NCI-H526 (cell line): ENCODE measurements at regions not wholly inside any gene's neighbourhood (a gene's known extent, or its start where the extent isn't known, plus 50 kb on each side); places are given as distances from the start of the nearest gene placed in this dataset.

Experiments
- DNase-seq, 2 experiments: peaks; one replicate each; lab custom pipeline; 2025; lab: John Stamatoyannopoulos, UW

DNA sequence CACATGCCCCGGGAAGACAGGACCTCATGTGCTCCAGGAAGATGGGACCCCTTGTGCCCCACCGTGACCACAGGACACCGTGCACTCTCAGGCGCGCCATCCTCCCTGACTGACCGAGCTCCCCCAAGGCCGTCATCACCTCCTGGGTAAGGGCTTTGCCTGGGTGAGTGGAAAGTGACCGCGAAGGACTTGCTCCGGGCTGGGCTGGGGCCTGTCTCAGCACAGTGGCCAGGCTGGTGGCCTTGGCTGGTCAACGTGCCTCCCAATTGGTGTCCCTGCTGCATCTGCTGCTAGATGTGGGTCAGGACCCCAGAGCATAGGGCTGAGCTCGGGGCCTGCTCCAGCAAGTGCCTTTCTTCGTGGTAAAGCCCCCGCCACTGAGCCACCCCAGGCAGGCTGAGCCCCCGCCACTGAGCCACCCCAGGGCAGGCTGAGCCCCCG is 69.7 kb upstream of the CTDP1 start:
- no peak for DNase-seq

- DNase-seq = no peak
Measured at GRCh38 chr18:79610461-79611039, 69.1 kb upstream of the CTDP1 start.

- peak in 1 of 2 experiments; percentile 14 for DNase-seq
Measured at GRCh38 chr18:79611040-79611681, 68.4 kb upstream of the CTDP1 start.

- DNase-seq = peak in 1 of 2 experiments; percentile 13
Measured at GRCh38 chr18:79612291-79613108, 67.1 kb upstream of the CTDP1 start.

- no peak for DNase-seq
Measured at GRCh38 chr18:79613186-79613931, 66.2 kb upstream of the CTDP1 start.

GRCh38 chr18:79614211-79614955 is 65.2 kb upstream of the CTDP1 start:
- DNase-seq = no peak

DNA sequence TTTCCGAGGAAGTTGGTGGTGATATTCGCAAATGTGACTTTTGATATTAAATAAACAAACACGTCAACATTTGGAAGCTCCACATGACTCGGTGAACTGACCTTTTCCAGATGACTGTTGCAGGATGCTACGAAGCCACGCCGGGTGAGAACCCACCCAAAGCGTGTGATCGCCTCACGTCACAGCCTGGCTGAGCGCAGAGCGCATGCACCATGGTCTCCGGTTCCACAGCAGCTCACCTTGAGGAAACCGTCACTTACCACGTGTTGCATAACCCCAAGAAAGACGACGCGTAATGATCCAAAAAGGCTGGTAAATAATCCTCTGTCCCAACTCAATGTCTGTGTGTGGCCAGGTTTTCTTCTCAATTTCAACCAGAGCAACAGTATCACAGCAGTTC is 64.5 kb upstream of the CTDP1 start:
- no peak for DNase-seq

DNA sequence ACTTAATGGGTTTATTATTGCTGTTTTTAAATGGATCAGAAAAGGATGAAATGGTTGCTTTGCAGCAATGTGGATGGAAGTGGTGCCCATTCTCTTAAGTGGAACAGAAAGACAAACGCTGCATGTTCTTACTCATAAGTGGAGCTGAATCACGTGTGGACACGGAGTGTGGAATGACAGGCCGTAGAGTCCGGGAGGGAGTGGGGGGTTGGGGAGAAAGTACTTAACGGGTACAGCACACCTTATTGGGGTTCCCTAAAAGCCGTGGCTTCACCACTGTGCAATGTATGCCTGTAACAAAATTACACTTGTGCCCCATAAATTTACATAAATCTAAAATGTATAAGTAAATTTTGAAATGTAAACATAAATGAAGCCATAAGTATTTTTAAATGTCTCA is 64.0 kb upstream of the CTDP1 start:
- no peak for DNase-seq

DNA sequence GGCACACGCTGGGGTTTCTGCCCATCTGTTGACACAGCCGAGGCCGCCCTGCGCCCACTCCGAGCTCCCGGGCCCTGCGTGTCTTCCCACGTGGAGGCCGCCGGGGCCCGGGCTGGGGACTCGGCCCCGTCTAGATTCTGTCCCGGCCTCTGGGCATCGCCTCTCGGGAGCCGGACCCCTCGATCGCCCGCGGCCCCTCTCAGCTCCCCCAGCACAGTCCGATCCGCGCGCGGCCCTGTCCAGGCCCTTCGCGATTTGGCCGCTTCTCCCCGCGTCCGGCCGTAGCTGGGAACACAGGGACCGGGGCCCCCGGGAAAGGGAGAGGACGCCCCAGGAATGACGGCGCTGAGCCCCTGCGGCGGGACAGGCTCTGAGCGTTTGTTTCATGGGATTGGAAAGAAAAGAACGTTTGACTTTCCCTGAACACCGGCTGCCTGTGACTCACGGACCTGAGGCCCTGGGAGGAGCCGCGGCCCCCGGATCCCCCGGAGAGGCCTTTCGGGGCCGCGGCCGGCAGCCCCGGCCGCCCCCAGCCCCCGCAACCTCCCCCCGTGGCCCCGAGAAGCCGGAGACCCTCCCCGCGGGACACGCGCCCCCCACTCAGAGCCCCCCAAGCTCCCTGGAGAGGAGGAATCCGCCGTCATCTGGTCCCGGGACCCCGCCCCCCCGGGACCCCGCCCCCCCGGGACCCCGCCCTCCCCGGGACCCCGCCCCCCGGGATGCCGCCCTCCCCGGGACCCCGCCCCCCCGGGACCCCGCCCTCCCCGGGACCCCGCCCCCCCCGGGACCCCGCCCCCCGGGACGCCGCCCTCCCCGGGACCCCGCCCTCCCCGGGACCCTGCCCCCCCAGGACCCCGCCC is 62.7 kb upstream of the CTDP1 start:
- no peak for DNase-seq

GRCh38 chr18:79617511-79618500 is 61.8 kb upstream of the CTDP1 start:
- DNase-seq = no peak

DNA sequence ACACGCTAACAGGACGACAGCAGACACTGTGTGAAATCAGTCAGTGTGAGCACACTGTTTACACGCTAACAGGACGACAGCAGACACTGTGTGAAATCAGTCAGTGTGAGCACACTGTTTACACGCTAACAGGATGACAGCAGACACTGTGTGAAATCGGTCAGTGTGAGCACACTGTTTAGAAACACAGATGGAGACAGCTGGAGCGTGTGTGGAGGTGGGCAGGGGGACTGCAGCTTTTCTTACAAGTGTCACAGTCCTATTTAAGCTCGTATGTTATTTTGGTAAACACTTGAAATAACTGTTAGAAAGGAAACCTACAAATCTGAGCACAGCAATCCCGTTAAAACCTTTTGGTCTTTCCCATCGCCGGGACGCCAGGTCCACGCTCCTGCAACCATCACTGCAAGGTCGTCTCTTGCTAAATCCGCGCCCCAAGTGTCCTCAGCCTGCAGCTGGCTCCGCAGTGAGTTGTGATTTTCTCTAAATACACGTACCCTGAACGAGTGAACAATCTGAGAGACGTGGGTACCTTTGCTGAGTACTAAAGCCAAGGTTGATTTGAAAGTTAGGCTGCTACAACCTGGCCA is 58.9 kb upstream of the CTDP1 start:
- no peak for DNase-seq

GRCh38 chr18:79621501-79621900 is 58.1 kb upstream of the CTDP1 start:
- no peak for DNase-seq

DNA sequence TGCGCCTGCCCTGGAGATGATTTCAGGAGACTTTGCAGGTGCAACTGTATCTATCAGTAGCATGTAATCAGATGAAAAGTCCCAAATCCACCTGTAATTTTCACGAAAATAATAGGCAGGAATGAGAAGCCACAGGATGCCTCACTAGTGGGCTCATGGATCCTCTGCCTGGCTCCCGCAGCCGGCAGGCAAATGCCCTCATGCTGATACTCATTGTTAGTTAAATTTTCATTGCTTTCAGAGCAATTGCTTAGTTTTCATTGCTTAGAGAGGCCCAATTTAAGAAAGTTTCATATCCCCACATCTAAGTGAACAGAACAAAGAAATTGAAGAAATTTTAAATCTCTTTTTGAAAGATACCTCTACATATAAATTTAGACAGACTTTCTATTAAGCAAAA is 57.6 kb upstream of the CTDP1 start:
- DNase-seq = no peak

DNA sequence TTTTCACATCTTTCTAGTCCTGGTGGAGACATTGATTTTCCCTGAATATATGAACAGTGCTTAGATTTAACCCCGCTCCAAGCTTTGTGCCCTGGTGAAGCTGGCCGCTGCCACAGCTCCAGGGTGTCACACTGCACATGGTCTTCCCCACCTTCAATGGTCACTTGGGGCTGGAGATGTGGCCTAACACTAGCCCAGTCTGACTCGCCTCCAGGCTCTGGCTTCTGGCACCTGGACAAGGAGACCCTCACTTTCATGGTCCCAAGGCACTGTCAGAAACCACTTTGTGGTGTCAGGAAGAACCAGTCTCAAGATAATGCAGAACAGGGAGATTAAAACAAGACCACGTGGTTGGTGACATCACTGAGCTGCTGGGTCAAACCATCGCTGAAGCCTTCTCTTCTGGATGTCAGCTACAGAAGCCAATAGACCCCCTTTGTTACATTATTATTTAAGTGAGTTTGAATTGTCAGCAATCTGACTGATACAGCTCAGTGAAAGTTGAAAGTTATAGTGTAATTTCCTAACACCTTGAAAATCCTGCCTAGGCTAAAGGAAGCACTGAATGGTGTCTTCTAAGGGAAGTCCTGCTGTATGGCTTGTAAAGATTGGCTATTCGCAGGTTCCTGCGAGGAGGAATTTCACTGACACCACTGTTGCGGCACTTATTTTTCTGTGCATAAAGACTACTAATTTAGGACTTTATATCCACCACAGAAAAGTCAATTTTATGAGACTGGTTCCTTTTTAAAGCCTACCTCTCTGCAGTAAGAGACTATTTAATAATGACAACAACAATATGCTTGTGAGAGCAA is 55.0 kb upstream of the CTDP1 start:
- no peak for DNase-seq

DNA sequence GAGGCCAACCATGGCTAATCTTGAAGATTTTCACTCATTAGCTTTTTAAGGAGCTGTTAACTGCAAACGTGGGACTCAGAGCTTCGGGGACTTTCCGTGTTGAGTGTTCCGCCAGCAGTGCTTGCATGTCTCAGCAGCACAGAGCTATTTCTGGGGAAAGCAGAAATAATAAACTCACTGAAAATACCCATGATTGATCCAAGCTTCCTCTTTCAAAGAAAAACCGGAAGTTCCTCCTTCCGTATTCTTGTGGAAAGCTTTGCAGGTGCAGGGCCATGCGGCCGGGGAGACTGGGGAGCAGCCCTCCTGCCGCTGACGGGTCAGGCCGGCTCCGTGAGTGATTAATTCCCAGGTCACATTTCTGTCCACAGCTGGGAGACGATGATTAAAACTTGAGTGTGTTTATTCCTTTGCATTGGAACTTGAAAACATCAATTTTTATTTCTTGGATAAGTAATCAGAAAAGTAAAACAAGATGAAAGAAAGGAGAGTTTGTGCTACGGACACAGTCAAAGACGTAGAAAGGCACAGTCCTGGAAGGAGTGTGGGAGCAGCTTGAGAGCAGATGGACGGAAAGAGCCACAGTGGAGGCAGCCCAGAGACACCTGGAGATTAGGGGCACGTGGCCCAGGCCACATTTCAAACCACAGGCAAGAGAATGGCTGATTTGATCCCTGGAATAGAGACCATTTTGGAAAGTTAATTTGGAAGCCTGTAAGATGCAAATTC is 54.2 kb upstream of the CTDP1 start:
- DNase-seq = no peak

GRCh38 chr18:79625924-79626561 is 53.6 kb upstream of the CTDP1 start:
- no peak for DNase-seq
